Bronchial epithelial cell (primary cell): ENCODE measurements at regions not wholly inside any gene's neighbourhood (a gene's known extent, or its start where the extent isn't known, plus 50 kb on each side); places are given as distances from the start of the nearest gene placed in this dataset.

Experiments
- DNase-seq: peaks from one replicate; pipeline ENCODE4 v3.0.0-alpha.2; 2010; ENCODE audit warnings: low read depth
- FAIRE-seq: peaks from 2 replicates; lab custom pipeline; 2011; peaks lifted over from hg19 to GRCh38; lab: Jason Lieb, UNC
- H3K27me3 ChIP-seq: 2 replicates; pipeline ENCODE4 v1.5.1; 2011; ENCODE audit warnings: low read length; ENCODE audit not compliant: control insufficient read depth, insufficient read depth
- H3K36me3 ChIP-seq: 2 replicates; pipeline ENCODE4 v1.5.1; 2011; ENCODE audit warnings: low read length; ENCODE audit not compliant: control insufficient read depth, insufficient read depth
- H3K4me3 ChIP-seq: 2 replicates; pipeline ENCODE4 v1.5.1; 2011; ENCODE audit warnings: mild to moderate bottlenecking, low read depth, low read length, control low read depth
- CTCF ChIP-seq: IDR thresholded peaks from 2 replicates; pipeline ENCODE4 v1.5.1; 2011; ENCODE audit warnings: mild to moderate bottlenecking, moderate library complexity, low read length, control low read depth, inconsistent platforms; ENCODE audit not compliant: insufficient read depth, severe bottlenecking

GRCh38 chr2:128564551-128564950, 245.9 kb upstream of the HS6ST1 start:
- Histone ChIP-seq H3K4me3 (no peak overlapping the region), H3K36me3 (no peaks in the 10 kb centered on the region), H3K27me3 (no peaks in the 10 kb centered on the region)
- DNase-seq (no peak), FAIRE-seq (no peak)
- TF ChIP-seq CTCF, result no peak

- FAIRE-seq (no peak), DNase-seq (no peak)
- Histone ChIP-seq H3K36me3 (no peaks in the 10 kb centered on the region), H3K27me3 (no peaks in the 10 kb centered on the region), H3K4me3 (no peak overlapping the region)
- no peak for TF ChIP-seq CTCF
These were observed 246.8 kb upstream of the HS6ST1 start for GRCh38 chr2:128565441-128565840.

- no peak for TF ChIP-seq CTCF
- H3K36me3 ChIP-seq, result no peaks in the 10 kb centered on the region
- H3K4me3 ChIP-seq, result no peak overlapping the region
- FAIRE-seq, result no peak
- no peaks in the 10 kb centered on the region for H3K27me3 ChIP-seq
- no peak for DNase-seq
These were observed 248.0 kb upstream of the HS6ST1 start for GRCh38 chr2:128566671-128567070.

GRCh38 chr2:128568106-128568505, 249.4 kb upstream of the HS6ST1 start:
- Histone ChIP-seq H3K36me3 (no peaks in the 10 kb centered on the region), H3K4me3 (no peak overlapping the region), H3K27me3 (no peaks in the 10 kb centered on the region)
- TF ChIP-seq CTCF, result no peak
- DNase-seq (no peak), FAIRE-seq (no peak)

GRCh38 chr2:128573116-128573515, 254.4 kb upstream of the HS6ST1 start:
- no peak for DNase-seq
- Histone ChIP-seq H3K4me3 (no peak overlapping the region), H3K27me3 (no peaks in the 10 kb centered on the region), H3K36me3 (no peaks in the 10 kb centered on the region)
- TF ChIP-seq CTCF, result no peak
- FAIRE-seq, result no peak

- DNase-seq (no peak), FAIRE-seq (no peak)
- Histone ChIP-seq H3K27me3 (no peaks in the 10 kb centered on the region), H3K4me3 (no peak overlapping the region), H3K36me3 (no peaks in the 10 kb centered on the region)
- TF ChIP-seq CTCF, result no peak
These were observed 254.9 kb upstream of the HS6ST1 start for GRCh38 chr2:128573531-128573930.
